ENCODE measurements at regions not wholly inside any gene's neighbourhood (a gene's known extent, or its start where the extent isn't known, plus 50 kb on each side); places are given as distances from the start of the nearest gene placed in this dataset.

DNA sequence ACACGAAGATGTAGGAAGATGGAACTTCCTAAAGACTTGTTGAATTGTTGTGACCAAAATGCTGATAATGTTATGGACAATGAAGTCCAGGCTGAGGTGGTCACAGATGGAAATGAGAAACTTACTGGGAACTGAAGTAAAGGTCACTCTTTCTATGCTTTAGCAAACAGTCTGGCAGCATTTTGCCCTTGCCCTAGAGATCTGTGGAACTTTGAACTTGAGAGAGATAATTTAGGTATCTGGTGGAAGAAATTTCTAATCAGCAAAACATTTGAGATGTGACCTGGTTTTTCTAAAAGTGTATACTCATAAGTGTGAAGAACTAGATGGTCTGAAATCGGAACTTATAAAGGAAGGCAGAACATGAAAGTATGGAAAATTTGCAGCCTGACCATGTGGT lies 1785.9 kb downstream of the PCDH7 start:
- no peak overlapping the region for H3K4me3 ChIP-seq (ENCODE audit: low read depth, low read length)
- TF ChIP-seq CTCF (IDR thresholded peaks at IDR 0.05; ENCODE audit: borderline replicate concordance, insufficient read depth, low read depth, low read length), result no peak

DNA sequence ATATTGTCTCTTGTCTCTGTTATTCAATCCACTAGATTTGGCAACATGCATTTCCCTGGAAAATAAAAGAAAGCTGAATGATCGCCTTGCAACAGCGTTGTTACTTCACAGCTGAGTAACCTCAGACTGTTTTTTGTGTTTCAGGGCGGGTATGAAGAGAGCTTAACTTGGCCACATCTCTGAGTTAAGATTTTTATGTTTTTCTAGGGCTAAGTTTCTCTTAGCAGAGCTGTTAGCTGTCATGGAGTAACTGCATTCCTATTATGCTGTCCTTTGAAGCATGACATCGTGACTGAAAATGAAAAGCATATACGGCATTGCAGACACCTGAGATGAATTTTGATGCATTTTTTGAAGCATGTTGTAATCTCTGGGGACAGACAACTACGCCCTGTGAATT lies 1798.9 kb downstream of the PCDH7 start:
- TF ChIP-seq CTCF (IDR thresholded peaks at IDR 0.05; ENCODE audit: borderline replicate concordance, insufficient read depth, low read depth, low read length), result no peak
- no peak overlapping the region for H3K4me3 ChIP-seq (ENCODE audit: low read depth, low read length)

DNA sequence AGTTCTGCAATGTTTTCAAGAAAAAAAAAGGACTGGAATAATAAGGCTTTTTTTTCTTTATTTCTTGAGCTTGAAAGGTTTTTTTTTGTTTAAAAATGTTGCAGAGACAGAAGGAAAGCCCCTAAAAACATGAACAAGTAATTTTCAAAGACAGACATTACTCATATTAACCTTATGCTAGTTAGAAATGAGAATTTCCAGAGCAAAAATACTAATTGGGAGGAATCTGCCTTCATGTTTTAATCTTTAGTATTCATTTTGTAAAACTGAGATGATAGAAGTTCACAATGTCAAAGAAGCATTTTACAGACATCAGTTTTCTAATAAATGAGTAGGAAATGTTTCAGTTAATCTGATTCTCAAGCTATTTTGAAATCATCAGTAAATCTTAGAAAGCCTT lies 1805.3 kb downstream of the PCDH7 start:
- no peak for TF ChIP-seq CTCF (IDR thresholded peaks at IDR 0.05; ENCODE audit: borderline replicate concordance, insufficient read depth, low read depth, low read length)
- no peak overlapping the region for H3K4me3 ChIP-seq (ENCODE audit: low read depth, low read length)

DNA sequence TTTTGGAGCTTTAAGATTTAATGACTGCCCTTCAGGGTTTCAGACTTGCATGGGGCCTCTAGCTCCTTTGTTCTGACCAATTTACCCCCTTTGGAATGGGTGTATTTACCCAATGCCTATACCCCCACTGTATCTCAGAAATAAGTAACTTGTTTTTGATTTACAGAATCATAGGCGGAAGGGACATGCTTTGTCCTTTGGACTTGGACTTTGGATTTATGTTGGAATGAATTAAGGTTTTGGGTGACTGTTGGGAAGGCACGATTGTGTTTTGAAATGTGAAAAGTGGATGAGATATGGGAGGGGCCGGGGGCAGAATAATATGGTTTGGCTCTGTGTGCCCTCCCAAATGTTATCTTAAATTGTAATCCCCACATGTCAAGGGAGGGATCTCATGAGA lies 1824.7 kb downstream of the PCDH7 start:
- TF ChIP-seq CTCF (IDR thresholded peaks at IDR 0.05; ENCODE audit: borderline replicate concordance, insufficient read depth, low read depth, low read length), result no peak

GRCh38 chr4:32551943-32552342 lies 1831.8 kb downstream of the PCDH7 start:
- H3K4me3 ChIP-seq (ENCODE audit: low read depth, low read length), result no peak overlapping the region
- no peak for TF ChIP-seq CTCF (IDR thresholded peaks at IDR 0.05; ENCODE audit: borderline replicate concordance, insufficient read depth, low read depth, low read length)

More for the DNA sequence above, 1824.7 kb downstream of the PCDH7 start:
- no peak overlapping the region for H3K4me3 ChIP-seq (ENCODE audit: low read depth, low read length)

DNA sequence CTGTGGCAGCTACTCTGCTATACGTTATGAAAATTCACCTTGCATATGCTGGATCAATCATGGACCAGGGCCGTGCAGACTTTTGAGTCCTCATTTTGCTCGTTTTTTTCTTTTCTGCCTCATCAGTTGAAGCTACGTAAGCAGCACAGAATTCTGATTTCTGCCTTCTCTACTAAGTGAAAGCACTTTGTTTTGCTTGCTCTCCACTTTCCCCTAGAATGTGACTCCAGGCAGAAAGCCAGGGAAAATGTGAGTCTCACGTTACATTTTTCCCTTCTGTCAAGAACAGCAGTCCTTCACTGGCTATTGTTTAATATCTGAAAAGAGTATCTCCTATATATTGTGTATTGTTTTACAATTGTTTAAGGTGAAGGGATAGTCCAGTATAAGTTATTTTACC lies 1840.1 kb downstream of the PCDH7 start:
- no peak for TF ChIP-seq CTCF (IDR thresholded peaks at IDR 0.05; ENCODE audit: borderline replicate concordance, insufficient read depth, low read depth, low read length)
- H3K4me3 ChIP-seq (ENCODE audit: low read depth, low read length), result no peak overlapping the region

GRCh38 chr4:32562010-32562409 lies 1841.8 kb downstream of the PCDH7 start:
- TF ChIP-seq CTCF (IDR thresholded peaks at IDR 0.05; ENCODE audit: borderline replicate concordance, insufficient read depth, low read depth, low read length), result no peak
- no peak overlapping the region for H3K4me3 ChIP-seq (ENCODE audit: low read depth, low read length)

Measured in GM12875 (cell line).